ENCODE measurements at regions not wholly inside any gene's neighbourhood (a gene's known extent, or its start where the extent isn't known, plus 50 kb on each side); places are given as distances from the start of the nearest gene placed in this dataset.

- DNase-seq = no peak
- no peak for TF ChIP-seq CTCF (IDR thresholded peaks at IDR 0.05; ENCODE audit: low read depth, low read length, missing control alignments)
- H3K27ac ChIP-seq = no peak overlapping the region
- in situ Hi-C loops (cut with HindIII; ENCODE audit: low pct_ligation_motif_present, low sequenced_read_pairs) = no loop called here
- H3K27me3 ChIP-seq (replicated peaks) = no peaks in the 10 kb centered on the region
- no peak overlapping the region for H3K4me3 ChIP-seq (ENCODE audit: low read depth, low read length)
- no peaks in the 10 kb centered on the region for H3K36me3 ChIP-seq (replicated peaks)
These were observed 278.4 kb downstream of the PCNX1 start for GRCh38 chr14:71185637-71186036.

GRCh38 chr14:71187633-71188356, 280.5 kb downstream of the PCNX1 start:
- DNase-seq = no peak
- Histone ChIP-seq H3K4me3 (ENCODE audit: low read depth, low read length) (no peak overlapping the region), H3K27me3 (replicated peaks) (no peaks in the 10 kb centered on the region), H3K36me3 (replicated peaks) (no peaks in the 10 kb centered on the region), H3K27ac (no peak overlapping the region)
- no peak for TF ChIP-seq CTCF (IDR thresholded peaks at IDR 0.05; ENCODE audit: low read depth, low read length, missing control alignments)
- in situ Hi-C loops (cut with HindIII; ENCODE audit: low pct_ligation_motif_present, low sequenced_read_pairs) = no loop called here

- DNase-seq = no peak
- Histone ChIP-seq H3K27me3 (replicated peaks) (no peaks in the 10 kb centered on the region), H3K36me3 (replicated peaks) (no peaks in the 10 kb centered on the region), H3K4me3 (ENCODE audit: low read depth, low read length) (no peak overlapping the region), H3K27ac (no peak overlapping the region)
- in situ Hi-C loops (cut with HindIII; ENCODE audit: low pct_ligation_motif_present, low sequenced_read_pairs) = no loop called here
- TF ChIP-seq CTCF (IDR thresholded peaks at IDR 0.05; ENCODE audit: low read depth, low read length, missing control alignments) = no peak
These were observed 283.6 kb downstream of the PCNX1 start for GRCh38 chr14:71190770-71191374.

- H3K27me3 ChIP-seq (replicated peaks) = no peaks in the 10 kb centered on the region
- no peaks in the 10 kb centered on the region for H3K36me3 ChIP-seq (replicated peaks)
- no peak for TF ChIP-seq CTCF (IDR thresholded peaks at IDR 0.05; ENCODE audit: low read depth, low read length, missing control alignments)
- no peak overlapping the region for H3K27ac ChIP-seq
- in situ Hi-C loops (cut with HindIII; ENCODE audit: low pct_ligation_motif_present, low sequenced_read_pairs) = no loop called here
- no peak for DNase-seq
- no peak overlapping the region for H3K4me3 ChIP-seq (ENCODE audit: low read depth, low read length)
These were observed 286.4 kb downstream of the PCNX1 start for GRCh38 chr14:71193663-71194062.

- no peak for TF ChIP-seq CTCF (IDR thresholded peaks at IDR 0.05; ENCODE audit: low read depth, low read length, missing control alignments)
These were observed 287.0 kb downstream of the PCNX1 start for GRCh38 chr14:71194251-71194650.

More at GRCh38 chr14:71194251-71194650, 287.0 kb downstream of the PCNX1 start:
- Histone ChIP-seq H3K27ac (no peak overlapping the region), H3K36me3 (replicated peaks) (no peaks in the 10 kb centered on the region), H3K27me3 (replicated peaks) (no peaks in the 10 kb centered on the region), H3K4me3 (ENCODE audit: low read depth, low read length) (no peak overlapping the region)
- no peak for DNase-seq
- in situ Hi-C loops (cut with HindIII; ENCODE audit: low pct_ligation_motif_present, low sequenced_read_pairs) = no loop called here

All from brain microvascular endothelial cell (primary cell).